ENCODE measurements at regions not wholly inside any gene's neighbourhood (a gene's known extent, or its start where the extent isn't known, plus 50 kb on each side); places are given as distances from the start of the nearest gene placed in this dataset.

DNA sequence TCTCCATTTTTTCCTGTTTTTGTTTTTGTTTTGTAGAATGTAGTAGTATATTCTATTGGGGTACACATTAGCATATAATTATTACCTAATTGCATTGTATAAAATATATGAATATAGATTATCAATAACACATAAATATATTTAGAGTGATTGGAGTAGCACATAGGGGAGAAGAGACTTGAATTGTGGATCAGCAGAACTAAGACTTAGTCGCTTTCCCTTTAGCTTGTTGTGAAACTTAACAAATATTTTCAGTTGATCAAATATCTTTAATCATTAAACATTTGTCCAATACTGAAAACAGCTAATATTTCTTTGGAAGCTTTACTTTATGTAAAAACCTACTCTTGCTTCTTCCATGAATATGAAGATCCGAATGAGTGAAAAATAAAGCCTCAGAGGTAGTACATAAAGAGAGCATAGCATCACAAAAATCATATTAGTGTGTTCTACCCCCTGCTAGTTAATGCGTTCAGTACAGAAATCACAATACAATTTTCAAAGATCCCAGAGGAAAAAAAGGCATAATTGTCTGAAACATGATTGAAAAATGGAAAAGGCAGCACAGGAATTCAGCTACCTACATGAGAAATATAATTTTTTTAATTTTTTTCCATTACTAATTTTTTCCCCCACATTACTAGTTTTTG is 1348.0 kb upstream of the PRR20A start:
- TF ChIP-seq, protein P1, sequence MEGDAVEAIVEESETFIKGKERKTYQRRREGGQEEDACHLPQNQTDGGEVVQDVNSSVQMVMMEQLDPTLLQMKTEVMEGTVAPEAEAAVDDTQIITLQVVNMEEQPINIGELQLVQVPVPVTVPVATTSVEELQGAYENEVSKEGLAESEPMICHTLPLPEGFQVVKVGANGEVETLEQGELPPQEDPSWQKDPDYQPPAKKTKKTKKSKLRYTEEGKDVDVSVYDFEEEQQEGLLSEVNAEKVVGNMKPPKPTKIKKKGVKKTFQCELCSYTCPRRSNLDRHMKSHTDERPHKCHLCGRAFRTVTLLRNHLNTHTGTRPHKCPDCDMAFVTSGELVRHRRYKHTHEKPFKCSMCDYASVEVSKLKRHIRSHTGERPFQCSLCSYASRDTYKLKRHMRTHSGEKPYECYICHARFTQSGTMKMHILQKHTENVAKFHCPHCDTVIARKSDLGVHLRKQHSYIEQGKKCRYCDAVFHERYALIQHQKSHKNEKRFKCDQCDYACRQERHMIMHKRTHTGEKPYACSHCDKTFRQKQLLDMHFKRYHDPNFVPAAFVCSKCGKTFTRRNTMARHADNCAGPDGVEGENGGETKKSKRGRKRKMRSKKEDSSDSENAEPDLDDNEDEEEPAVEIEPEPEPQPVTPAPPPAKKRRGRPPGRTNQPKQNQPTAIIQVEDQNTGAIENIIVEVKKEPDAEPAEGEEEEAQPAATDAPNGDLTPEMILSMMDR (IDR thresholded peaks at IDR 0.05) = no peak
- no peak for TF ChIP-seq POLR2A (IDR thresholded peaks at IDR 0.05)
